SK-N-SH (cell line): ENCODE measurements at regions not wholly inside any gene's neighbourhood (a gene's known extent, or its start where the extent isn't known, plus 50 kb on each side); places are given as distances from the start of the nearest gene placed in this dataset.

ENCODE experiments used
- MEF2A ChIP-seq: IDR thresholded peaks from 2 replicates; pipeline ENCODE4 v1.4.0; 2012; ENCODE audit warnings: low read depth, borderline replicate concordance
- TEAD4 ChIP-seq: IDR thresholded peaks from 2 replicates; pipeline ENCODE4 v1.4.0; 2012; ENCODE audit warnings: mild to moderate bottlenecking, borderline replicate concordance; ENCODE audit not compliant: insufficient read depth
- YY1 ChIP-seq: IDR thresholded peaks from 2 replicates; pipeline ENCODE4 v1.4.0; 2012; ENCODE audit warnings: low read depth, mild to moderate bottlenecking
- TF ChIP-seq, protein P1 (sequence below): IDR thresholded peaks from 2 replicates; pipeline ENCODE4; 2012

- TF ChIP-seq YY1 (no peak), TEAD4 (no peak), MEF2A (no peak)
- TF ChIP-seq, protein P1, sequence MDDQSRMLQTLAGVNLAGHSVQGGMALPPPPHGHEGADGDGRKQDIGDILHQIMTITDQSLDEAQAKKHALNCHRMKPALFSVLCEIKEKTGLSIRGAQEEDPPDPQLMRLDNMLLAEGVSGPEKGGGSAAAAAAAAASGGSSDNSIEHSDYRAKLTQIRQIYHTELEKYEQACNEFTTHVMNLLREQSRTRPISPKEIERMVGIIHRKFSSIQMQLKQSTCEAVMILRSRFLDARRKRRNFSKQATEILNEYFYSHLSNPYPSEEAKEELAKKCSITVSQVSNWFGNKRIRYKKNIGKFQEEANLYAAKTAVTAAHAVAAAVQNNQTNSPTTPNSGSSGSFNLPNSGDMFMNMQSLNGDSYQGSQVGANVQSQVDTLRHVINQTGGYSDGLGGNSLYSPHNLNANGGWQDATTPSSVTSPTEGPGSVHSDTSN: no peak
Observed at GRCh38 chr2:23037596-23037995, 347.4 kb upstream of the KLHL29 start.
